ENCODE measurements at regions not wholly inside any gene's neighbourhood (a gene's known extent, or its start where the extent isn't known, plus 50 kb on each side); places are given as distances from the start of the nearest gene placed in this dataset.

DNA sequence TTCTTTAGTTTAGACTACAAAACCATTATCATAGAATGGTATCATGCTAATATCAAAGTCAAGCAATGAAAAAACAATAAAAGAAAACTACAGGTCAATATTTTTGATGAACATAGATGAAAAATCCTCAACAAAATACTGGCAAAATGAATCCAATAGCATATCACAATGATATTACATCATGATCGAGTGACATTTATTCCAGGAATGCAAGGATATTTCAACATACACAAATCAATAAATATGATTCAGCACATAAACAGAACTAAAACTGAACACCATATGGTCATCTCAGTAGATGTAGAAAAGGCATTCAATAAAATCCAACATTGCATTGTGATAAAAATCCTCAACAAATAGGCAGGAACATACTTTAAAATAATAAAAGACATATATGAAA lies 1657.7 kb downstream of the KCNT2 start:
- ATAC-seq = no peak
- TF ChIP-seq ESRRG (CRISPR knock-in tag; IDR thresholded peaks at IDR 0.05) (no peak), GLIS3 (CRISPR knock-in tag; IDR thresholded peaks at IDR 0.05) (no peak), ZNF70 (CRISPR knock-in tag; IDR thresholded peaks at IDR 0.05) (no peak)

- TF ChIP-seq CSDC2 (CRISPR knock-in tag; IDR thresholded peaks at IDR 0.05) (no peak), BACH2 (CRISPR knock-in tag; IDR thresholded peaks at IDR 0.05; ENCODE audit: borderline replicate concordance) (no peak), ISL1 (CRISPR knock-in tag; IDR thresholded peaks at IDR 0.05) (no peak), TOX (CRISPR knock-in tag; IDR thresholded peaks at IDR 0.05; ENCODE audit: borderline replicate concordance) (no peak), ESRRG (CRISPR knock-in tag; IDR thresholded peaks at IDR 0.05) (no peak), ZFP30 (CRISPR knock-in tag; IDR thresholded peaks at IDR 0.05) (no peak), GLIS3 (CRISPR knock-in tag; IDR thresholded peaks at IDR 0.05) (no peak), ZC3H10 (CRISPR knock-in tag; IDR thresholded peaks at IDR 0.05) (no peak), ARNTL (CRISPR knock-in tag; IDR thresholded peaks at IDR 0.05; ENCODE audit: borderline replicate concordance, low read depth) (no peak), ZNF70 (CRISPR knock-in tag; IDR thresholded peaks at IDR 0.05) (no peak), SNAI2 (CRISPR knock-in tag; IDR thresholded peaks at IDR 0.05) (no peak), RARB (CRISPR knock-in tag; IDR thresholded peaks at IDR 0.05) (no peak), ZFP3 (CRISPR knock-in tag; IDR thresholded peaks at IDR 0.05) (no peak), PPARA (CRISPR knock-in tag; IDR thresholded peaks at IDR 0.05; ENCODE audit: borderline replicate concordance) (no peak), ZNF565 (CRISPR knock-in tag; conservative IDR thresholded peaks at IDR 0.05; ENCODE audit: low read depth) (no peak)
- TF ChIP-seq, protein P1, sequence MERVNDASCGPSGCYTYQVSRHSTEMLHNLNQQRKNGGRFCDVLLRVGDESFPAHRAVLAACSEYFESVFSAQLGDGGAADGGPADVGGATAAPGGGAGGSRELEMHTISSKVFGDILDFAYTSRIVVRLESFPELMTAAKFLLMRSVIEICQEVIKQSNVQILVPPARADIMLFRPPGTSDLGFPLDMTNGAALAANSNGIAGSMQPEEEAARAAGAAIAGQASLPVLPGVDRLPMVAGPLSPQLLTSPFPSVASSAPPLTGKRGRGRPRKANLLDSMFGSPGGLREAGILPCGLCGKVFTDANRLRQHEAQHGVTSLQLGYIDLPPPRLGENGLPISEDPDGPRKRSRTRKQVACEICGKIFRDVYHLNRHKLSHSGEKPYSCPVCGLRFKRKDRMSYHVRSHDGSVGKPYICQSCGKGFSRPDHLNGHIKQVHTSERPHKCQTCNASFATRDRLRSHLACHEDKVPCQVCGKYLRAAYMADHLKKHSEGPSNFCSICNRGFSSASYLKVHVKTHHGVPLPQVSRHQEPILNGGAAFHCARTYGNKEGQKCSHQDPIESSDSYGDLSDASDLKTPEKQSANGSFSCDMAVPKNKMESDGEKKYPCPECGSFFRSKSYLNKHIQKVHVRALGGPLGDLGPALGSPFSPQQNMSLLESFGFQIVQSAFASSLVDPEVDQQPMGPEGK (CRISPR knock-in tag; IDR thresholded peaks at IDR 0.05; ENCODE audit: borderline replicate concordance) = no peak
- TF ChIP-seq, protein P2, sequence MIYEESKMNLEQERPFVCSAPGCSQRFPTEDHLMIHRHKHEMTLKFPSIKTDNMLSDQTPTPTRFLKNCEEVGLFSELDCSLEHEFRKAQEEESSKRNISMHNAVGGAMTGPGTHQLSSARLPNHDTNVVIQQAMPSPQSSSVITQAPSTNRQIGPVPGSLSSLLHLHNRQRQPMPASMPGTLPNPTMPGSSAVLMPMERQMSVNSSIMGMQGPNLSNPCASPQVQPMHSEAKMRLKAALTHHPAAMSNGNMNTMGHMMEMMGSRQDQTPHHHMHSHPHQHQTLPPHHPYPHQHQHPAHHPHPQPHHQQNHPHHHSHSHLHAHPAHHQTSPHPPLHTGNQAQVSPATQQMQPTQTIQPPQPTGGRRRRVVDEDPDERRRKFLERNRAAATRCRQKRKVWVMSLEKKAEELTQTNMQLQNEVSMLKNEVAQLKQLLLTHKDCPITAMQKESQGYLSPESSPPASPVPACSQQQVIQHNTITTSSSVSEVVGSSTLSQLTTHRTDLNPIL (CRISPR knock-in tag; IDR thresholded peaks at IDR 0.05; ENCODE audit: low read depth) = no peak
- TF ChIP-seq, protein P3, sequence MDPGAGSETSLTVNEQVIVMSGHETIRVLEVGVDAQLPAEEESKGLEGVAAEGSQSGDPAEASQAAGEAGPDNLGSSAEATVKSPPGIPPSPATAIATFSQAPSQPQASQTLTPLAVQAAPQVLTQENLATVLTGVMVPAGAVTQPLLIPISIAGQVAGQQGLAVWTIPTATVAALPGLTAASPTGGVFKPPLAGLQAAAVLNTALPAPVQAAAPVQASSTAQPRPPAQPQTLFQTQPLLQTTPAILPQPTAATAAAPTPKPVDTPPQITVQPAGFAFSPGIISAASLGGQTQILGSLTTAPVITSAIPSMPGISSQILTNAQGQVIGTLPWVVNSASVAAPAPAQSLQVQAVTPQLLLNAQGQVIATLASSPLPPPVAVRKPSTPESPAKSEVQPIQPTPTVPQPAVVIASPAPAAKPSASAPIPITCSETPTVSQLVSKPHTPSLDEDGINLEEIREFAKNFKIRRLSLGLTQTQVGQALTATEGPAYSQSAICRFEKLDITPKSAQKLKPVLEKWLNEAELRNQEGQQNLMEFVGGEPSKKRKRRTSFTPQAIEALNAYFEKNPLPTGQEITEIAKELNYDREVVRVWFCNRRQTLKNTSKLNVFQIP (CRISPR knock-in tag; IDR thresholded peaks at IDR 0.05; ENCODE audit: borderline replicate concordance, low read depth) = no peak
- TF ChIP-seq, protein P4, sequence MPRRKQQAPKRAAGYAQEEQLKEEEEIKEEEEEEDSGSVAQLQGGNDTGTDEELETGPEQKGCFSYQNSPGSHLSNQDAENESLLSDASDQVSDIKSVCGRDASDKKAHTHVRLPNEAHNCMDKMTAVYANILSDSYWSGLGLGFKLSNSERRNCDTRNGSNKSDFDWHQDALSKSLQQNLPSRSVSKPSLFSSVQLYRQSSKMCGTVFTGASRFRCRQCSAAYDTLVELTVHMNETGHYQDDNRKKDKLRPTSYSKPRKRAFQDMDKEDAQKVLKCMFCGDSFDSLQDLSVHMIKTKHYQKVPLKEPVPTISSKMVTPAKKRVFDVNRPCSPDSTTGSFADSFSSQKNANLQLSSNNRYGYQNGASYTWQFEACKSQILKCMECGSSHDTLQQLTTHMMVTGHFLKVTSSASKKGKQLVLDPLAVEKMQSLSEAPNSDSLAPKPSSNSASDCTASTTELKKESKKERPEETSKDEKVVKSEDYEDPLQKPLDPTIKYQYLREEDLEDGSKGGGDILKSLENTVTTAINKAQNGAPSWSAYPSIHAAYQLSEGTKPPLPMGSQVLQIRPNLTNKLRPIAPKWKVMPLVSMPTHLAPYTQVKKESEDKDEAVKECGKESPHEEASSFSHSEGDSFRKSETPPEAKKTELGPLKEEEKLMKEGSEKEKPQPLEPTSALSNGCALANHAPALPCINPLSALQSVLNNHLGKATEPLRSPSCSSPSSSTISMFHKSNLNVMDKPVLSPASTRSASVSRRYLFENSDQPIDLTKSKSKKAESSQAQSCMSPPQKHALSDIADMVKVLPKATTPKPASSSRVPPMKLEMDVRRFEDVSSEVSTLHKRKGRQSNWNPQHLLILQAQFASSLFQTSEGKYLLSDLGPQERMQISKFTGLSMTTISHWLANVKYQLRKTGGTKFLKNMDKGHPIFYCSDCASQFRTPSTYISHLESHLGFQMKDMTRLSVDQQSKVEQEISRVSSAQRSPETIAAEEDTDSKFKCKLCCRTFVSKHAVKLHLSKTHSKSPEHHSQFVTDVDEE (CRISPR knock-in tag; IDR thresholded peaks at IDR 0.05) = no peak
- peak; percentile 51 for ATAC-seq
Measured at GRCh38 chr1:194940336-194941030, 1667.8 kb downstream of the KCNT2 start.

- TF ChIP-seq, protein P3 (CRISPR knock-in tag; IDR thresholded peaks at IDR 0.05; ENCODE audit: borderline replicate concordance, low read depth) = no peak
- no peak for TF ChIP-seq ZFP30 (CRISPR knock-in tag; IDR thresholded peaks at IDR 0.05)
- TF ChIP-seq ZNF565 (CRISPR knock-in tag; conservative IDR thresholded peaks at IDR 0.05; ENCODE audit: low read depth) = no peak
- TF ChIP-seq ZNF8 (CRISPR knock-in tag; IDR thresholded peaks at IDR 0.05) = no peak
- TF ChIP-seq PPARA (CRISPR knock-in tag; IDR thresholded peaks at IDR 0.05; ENCODE audit: borderline replicate concordance) = no peak
- no peak for TF ChIP-seq TCF4 (CRISPR knock-in tag; IDR thresholded peaks at IDR 0.05; ENCODE audit: borderline replicate concordance)
- TF ChIP-seq ARNTL (CRISPR knock-in tag; IDR thresholded peaks at IDR 0.05; ENCODE audit: borderline replicate concordance, low read depth) = no peak
- no peak for TF ChIP-seq RARB (CRISPR knock-in tag; IDR thresholded peaks at IDR 0.05)
- TF ChIP-seq ZC3H10 (CRISPR knock-in tag; IDR thresholded peaks at IDR 0.05) = no peak
- TF ChIP-seq, protein P4 (CRISPR knock-in tag; IDR thresholded peaks at IDR 0.05) = no peak
Measured at GRCh38 chr1:194935864-194936263, 1672.4 kb downstream of the KCNT2 start.

More at GRCh38 chr1:194935864-194936263, 1672.4 kb downstream of the KCNT2 start:
- ATAC-seq = no peak
